Activated CD4-positive, alpha-beta memory T cell treated with anti-CD3 and anti-CD28 coated beads for 36 hours (primary cell): ENCODE measurements at regions not wholly inside any gene's neighbourhood (a gene's known extent, or its start where the extent isn't known, plus 50 kb on each side); places are given as distances from the start of the nearest gene placed in this dataset.

Source experiments
- CTCF ChIA-PET: fragments of 350-600 bp; sonication (Branson Sonifier 250); formaldehyde crosslinking; loops from one replicate; lab custom pipeline; 2021; ENCODE audit warnings: antibody characterized with exemption, inconsistent platforms; lab: Charles Lee
- POLR2A ChIA-PET: fragments of 350-600 bp; sonication (Branson Sonifier 250); formaldehyde crosslinking; loops from one replicate; lab custom pipeline; 2021; ENCODE audit warnings: antibody characterized with exemption; lab: Charles Lee
- DNase-seq: peaks from one replicate; pipeline ENCODE4 v3.0.0-alpha.2; 2020
- H3K27ac Mint-ChIP-seq: one replicate; pipeline ENCODE4 v1.8.0; 2021; ENCODE audit warnings: mixed read lengths
- H3K27me3 Mint-ChIP-seq: one replicate; pipeline ENCODE4 v1.8.0; 2021; ENCODE audit warnings: mixed read lengths
- H3K36me3 Mint-ChIP-seq: one replicate; pipeline ENCODE4 v1.8.0; 2021; ENCODE audit warnings: mixed read lengths
- H3K4me1 Mint-ChIP-seq: one replicate; pipeline ENCODE4 v1.8.0; 2021; ENCODE audit warnings: low read depth, mixed read lengths
- H3K4me3 Mint-ChIP-seq: one replicate; pipeline ENCODE4 v1.8.0; 2021; ENCODE audit warnings: mild to moderate bottlenecking, mixed read lengths
- H3K9me3 Mint-ChIP-seq: one replicate; pipeline ENCODE4 v1.8.0; 2021; ENCODE audit warnings: mixed read lengths
- intact Hi-C: fragments of 100-400 bp; cut with micrococcal nuclease; formaldehyde crosslinking; loops from one replicate; pipeline ENCODE4 v1.15.1; 2023

- CTCF ChIA-PET, result no interaction called here
- Mint-ChIP-seq H3K36me3 (no peaks in the 10 kb centered on the region), H3K27ac (no peak overlapping the region), H3K9me3 (peaks cover 8% of the 10 kb centered on the region), H3K27me3 (no peaks in the 10 kb centered on the region), H3K4me1 (no peaks in the 10 kb centered on the region), H3K4me3 (no peak overlapping the region)
- intact Hi-C loops, result no loop called here
- peak; percentile 4 for DNase-seq
- POLR2A ChIA-PET, result no interaction called here
These were observed 125.8 kb downstream of the HMX1 start for GRCh38 chr4:8745826-8746225.

- intact Hi-C loops, result no loop called here
- Mint-ChIP-seq H3K4me1 (no peaks in the 10 kb centered on the region), H3K27me3 (no peaks in the 10 kb centered on the region), H3K9me3 (peaks cover 8% of the 10 kb centered on the region), H3K36me3 (no peaks in the 10 kb centered on the region), H3K27ac (no peak overlapping the region), H3K4me3 (no peak overlapping the region)
- no peak for DNase-seq
- ChIA-PET POLR2A (no interaction called here), CTCF (no interaction called here)
These were observed 126.4 kb downstream of the HMX1 start for GRCh38 chr4:8745005-8745790.

GRCh38 chr4:8744083-8744805 is 127.4 kb downstream of the HMX1 start:
- intact Hi-C loops, result no loop called here
- ChIA-PET POLR2A (no interaction called here), CTCF (no interaction called here)
- no peak overlapping the region for H3K27ac Mint-ChIP-seq
- no peaks in the 10 kb centered on the region for H3K36me3 Mint-ChIP-seq
- peaks cover 8% of the 10 kb centered on the region for H3K9me3 Mint-ChIP-seq
- H3K4me3 Mint-ChIP-seq, result no peak overlapping the region
- H3K27me3 Mint-ChIP-seq, result no peaks in the 10 kb centered on the region
- no peaks in the 10 kb centered on the region for H3K4me1 Mint-ChIP-seq
- DNase-seq, result no peak

GRCh38 chr4:8742546-8742945 is 129.1 kb downstream of the HMX1 start:
- Mint-ChIP-seq H3K9me3 (peaks cover 8% of the 10 kb centered on the region), H3K4me3 (no peak overlapping the region), H3K4me1 (no peaks in the 10 kb centered on the region), H3K27ac (no peak overlapping the region), H3K27me3 (no peaks in the 10 kb centered on the region), H3K36me3 (no peaks in the 10 kb centered on the region)
- ChIA-PET POLR2A (no interaction called here), CTCF (no interaction called here)
- intact Hi-C loops, result no loop called here
- DNase-seq, result no peak

- Mint-ChIP-seq H3K27me3 (no peaks in the 10 kb centered on the region), H3K36me3 (no peaks in the 10 kb centered on the region), H3K9me3 (peaks cover 5% of the 10 kb centered on the region), H3K4me1 (no peaks in the 10 kb centered on the region), H3K4me3 (no peak overlapping the region), H3K27ac (no peak overlapping the region)
- ChIA-PET POLR2A (no interaction called here), CTCF (no interaction called here)
- intact Hi-C loops, result no loop called here
- DNase-seq, result no peak
These were observed 130.0 kb downstream of the HMX1 start for GRCh38 chr4:8741513-8742226.

GRCh38 chr4:8740666-8741395 is 130.8 kb downstream of the HMX1 start:
- no peaks in the 10 kb centered on the region for H3K9me3 Mint-ChIP-seq
- no peaks in the 10 kb centered on the region for H3K4me1 Mint-ChIP-seq
- H3K36me3 Mint-ChIP-seq, result no peaks in the 10 kb centered on the region
- H3K4me3 Mint-ChIP-seq, result no peak overlapping the region
- no peak overlapping the region for H3K27ac Mint-ChIP-seq
- ChIA-PET POLR2A (no interaction called here), CTCF (no interaction called here)
- intact Hi-C loops, result no loop called here
- H3K27me3 Mint-ChIP-seq, result no peaks in the 10 kb centered on the region
- DNase-seq, result no peak

GRCh38 chr4:8739820-8740665 is 131.6 kb downstream of the HMX1 start:
- Mint-ChIP-seq H3K4me3 (no peak overlapping the region), H3K4me1 (no peaks in the 10 kb centered on the region), H3K36me3 (no peaks in the 10 kb centered on the region), H3K9me3 (no peaks in the 10 kb centered on the region), H3K27ac (no peak overlapping the region), H3K27me3 (no peaks in the 10 kb centered on the region)
- ChIA-PET CTCF (no interaction called here), POLR2A (no interaction called here)
- no peak for DNase-seq
- intact Hi-C loops, result no loop called here

GRCh38 chr4:8739317-8739716 is 132.3 kb downstream of the HMX1 start:
- Mint-ChIP-seq H3K27ac (no peak overlapping the region), H3K9me3 (peaks cover 2% of the 10 kb centered on the region), H3K4me3 (no peak overlapping the region), H3K27me3 (no peaks in the 10 kb centered on the region), H3K4me1 (no peaks in the 10 kb centered on the region), H3K36me3 (no peaks in the 10 kb centered on the region)
- POLR2A ChIA-PET, result no interaction called here
- intact Hi-C loops, result no loop called here
- CTCF ChIA-PET, result no interaction called here
- DNase-seq, result no peak

- H3K4me1 Mint-ChIP-seq, result no peaks in the 10 kb centered on the region
- H3K36me3 Mint-ChIP-seq, result no peaks in the 10 kb centered on the region
- no peak overlapping the region for H3K4me3 Mint-ChIP-seq
These were observed 133.1 kb downstream of the HMX1 start for GRCh38 chr4:8738471-8738931.

GRCh38 chr4:8737601-8738279 is 133.9 kb downstream of the HMX1 start:
- ChIA-PET POLR2A (no interaction called here), CTCF (no interaction called here)
- no peaks in the 10 kb centered on the region for H3K4me1 Mint-ChIP-seq
- H3K9me3 Mint-ChIP-seq, result peaks cover 6% of the 10 kb centered on the region
- H3K4me3 Mint-ChIP-seq, result no peak overlapping the region
- no peak for DNase-seq
- no peaks in the 10 kb centered on the region for H3K36me3 Mint-ChIP-seq
- no peak overlapping the region for H3K27ac Mint-ChIP-seq
- intact Hi-C loops, result no loop called here
- no peaks in the 10 kb centered on the region for H3K27me3 Mint-ChIP-seq

More at GRCh38 chr4:8738471-8738931, 133.1 kb downstream of the HMX1 start:
- H3K27me3 Mint-ChIP-seq, result no peaks in the 10 kb centered on the region
- no peak overlapping the region for H3K27ac Mint-ChIP-seq
- no peak for DNase-seq
- POLR2A ChIA-PET, result no interaction called here
- CTCF ChIA-PET, result no interaction called here
- H3K9me3 Mint-ChIP-seq, result peaks cover 6% of the 10 kb centered on the region
- intact Hi-C loops, result no loop called here

GRCh38 chr4:8737075-8737474 is 134.6 kb downstream of the HMX1 start:
- Mint-ChIP-seq H3K36me3 (no peaks in the 10 kb centered on the region), H3K27ac (no peak overlapping the region), H3K9me3 (peaks cover 6% of the 10 kb centered on the region), H3K4me1 (no peaks in the 10 kb centered on the region), H3K27me3 (no peaks in the 10 kb centered on the region), H3K4me3 (no peak overlapping the region)
- CTCF ChIA-PET, result no interaction called here
- intact Hi-C loops, result no loop called here
- no peak for DNase-seq
- POLR2A ChIA-PET, result no interaction called here
